H1 (cell line): ENCODE measurements at regions not wholly inside any gene's neighbourhood (a gene's known extent, or its start where the extent isn't known, plus 50 kb on each side); places are given as distances from the start of the nearest gene placed in this dataset.

Experiments used
- CTCF ChIA-PET: fragments of 300-600 bp; sonication (Branson Sonifier 250); formaldehyde crosslinking; loops from one replicate; lab custom pipeline; 2021; ENCODE audit not compliant: partially characterized antibody; lab: Charles Lee
- POLR2A ChIA-PET: fragments of 300-600 bp; sonication (Branson Sonifier 250); formaldehyde crosslinking; loops from one replicate; lab custom pipeline; 2021; ENCODE audit warnings: inconsistent platforms; ENCODE audit not compliant: partially characterized antibody; lab: Charles Lee
- DNase-seq, 2 experiments: peaks; one replicate each; pipeline versions ENCODE4 v3.0.0 to v3.0.0-alpha.2; 2010 to 2022; ENCODE audit warnings: low spot score in 2 of 2, low read depth in 1 of 2, mixed read lengths in 1 of 2
- FAIRE-seq: peaks from 2 replicates; lab custom pipeline; 2011; peaks lifted over from hg19 to GRCh38; lab: Jason Lieb, UNC
- H2AFZ ChIP-seq: 2 replicates; pipeline ENCODE4 v1.8.1; 2012; ENCODE audit warnings: low read length, inconsistent platforms
- H2AK5ac ChIP-seq: 2 replicates; pipeline ENCODE4 v1.6.1; 2013; ENCODE audit warnings: low read depth, low read length
- H2BK120ac ChIP-seq: replicated peaks from 2 replicates; pipeline ENCODE3; 2013; ENCODE audit warnings: low read depth, low read length, inconsistent platforms
- H2BK12ac ChIP-seq: 2 replicates; pipeline ENCODE4 v1.6.1; 2013; ENCODE audit warnings: low read depth, low read length
- H2BK15ac ChIP-seq: 2 replicates; pipeline ENCODE4 v1.6.1; 2013; ENCODE audit warnings: low read length
- H2BK20ac ChIP-seq: 2 replicates; pipeline ENCODE4 v1.6.1; 2013; ENCODE audit warnings: low read length
- H2BK5ac ChIP-seq: 2 replicates; pipeline ENCODE4 v1.6.1; 2013; ENCODE audit warnings: low read depth, low read length
- H3K14ac ChIP-seq: 2 replicates; pipeline ENCODE4 v1.6.1; 2013; ENCODE audit warnings: inconsistent platforms; ENCODE audit not compliant: insufficient read length
- H3K18ac ChIP-seq: 2 replicates; pipeline ENCODE4 v1.6.1; 2013; ENCODE audit warnings: low read length; ENCODE audit errors: extremely low read depth
- H3K23ac ChIP-seq: 2 replicates; pipeline ENCODE4 v1.6.1; 2013; ENCODE audit warnings: inconsistent platforms; ENCODE audit not compliant: insufficient read length
- H3K23me2 ChIP-seq: 2 replicates; pipeline ENCODE4 v1.6.1; 2013; ENCODE audit warnings: low read depth, low read length
- H3K27ac ChIP-seq: 2 replicates; pipeline ENCODE4 v1.6.1; 2011; ENCODE audit warnings: low read depth, low read length, inconsistent platforms
- H3K27me3 ChIP-seq, 4 experiments: replicated peaks in 1 of 4; 1 replicate in 1 of 4; 2 replicates in 3 of 4; pipeline versions ENCODE4 v1.6.1 to v1.8.1; 2011 to 2013; ENCODE audit warnings: low read length in 3 of 4, mild to moderate bottlenecking in 3 of 4, inconsistent platforms in 2 of 4, mixed read lengths in 2 of 4, moderate library complexity in 1 of 4; ENCODE audit not compliant: control insufficient read depth in 3 of 4, insufficient read depth in 3 of 4; ENCODE audit errors: extremely low read depth in 1 of 4
- H3K36me3 ChIP-seq, 4 experiments: 2 replicates each; pipeline versions ENCODE4 v1.6.1 to v1.8.1; 2011 to 2013; ENCODE audit warnings: mild to moderate bottlenecking in 4 of 4, low read length in 3 of 4, moderate library complexity in 2 of 4, control low read depth in 1 of 4, inconsistent platforms in 1 of 4; ENCODE audit not compliant: insufficient read depth in 4 of 4, control insufficient read depth in 2 of 4
- H3K4ac ChIP-seq: replicated peaks from 2 replicates; pipeline ENCODE3; 2013; ENCODE audit warnings: low read length, low read depth, mixed read lengths, inconsistent platforms; ENCODE audit not compliant: insufficient read length
- H3K4me1 ChIP-seq, 4 experiments: replicated peaks in 1 of 4; 1 replicate in 1 of 4; 2 replicates in 3 of 4; pipeline versions ENCODE4 v1.6.1 to v1.8.1; 2011 to 2013; ENCODE audit warnings: low read length in 3 of 4, inconsistent platforms in 2 of 4, mixed read lengths in 1 of 4; ENCODE audit not compliant: insufficient read depth in 4 of 4, control insufficient read depth in 3 of 4
- H3K4me2 ChIP-seq, 2 experiments: 2 replicates each; pipeline versions ENCODE4 v1.6.1 to v1.8.1; 2011 to 2013; ENCODE audit warnings: low read depth in 2 of 2, low read length in 2 of 2, control low read depth in 1 of 2, inconsistent platforms in 1 of 2, mild to moderate bottlenecking in 1 of 2; ENCODE audit not compliant: insufficient read depth in 1 of 2
- H3K4me3 ChIP-seq, 4 experiments: fragments of 200-600, 300-600 bp in 1 of 4; sonication (generic), shearing (Covaris generic), sonication (Bioruptor Twin) in 1 of 4; 2 replicates each; pipeline versions ENCODE4 v1.5.1 to v1.8.1; 2011 to 2016; ENCODE audit warnings: low read length in 4 of 4, low read depth in 3 of 4, control low read depth in 2 of 4, inconsistent platforms in 2 of 4, mild to moderate bottlenecking in 2 of 4, mixed read lengths in 1 of 4, moderate library complexity in 1 of 4; ENCODE audit not compliant: insufficient read depth in 2 of 4; ENCODE audit errors: extremely low read depth in 1 of 4
- H3K56ac ChIP-seq: replicated peaks from 2 replicates; pipeline ENCODE3; 2013; ENCODE audit warnings: low read depth, mild to moderate bottlenecking, mixed read lengths, low read length, inconsistent platforms; ENCODE audit not compliant: insufficient read length
- H3K79me1 ChIP-seq: 2 replicates; pipeline ENCODE4 v1.6.1; 2013; ENCODE audit warnings: low read depth, low read length, control low read depth
- H3K79me2 ChIP-seq, 2 experiments: 2 replicates each; pipeline versions ENCODE4 v1.6.1 to v1.8.1; 2012 to 2013; ENCODE audit warnings: low read length in 2 of 2, mild to moderate bottlenecking in 2 of 2, inconsistent platforms in 1 of 2; ENCODE audit not compliant: insufficient read depth in 2 of 2, control insufficient read depth in 1 of 2
- H3K9ac ChIP-seq, 4 experiments: replicated peaks in 1 of 4; 1 replicate in 1 of 4; 2 replicates in 3 of 4; pipeline versions ENCODE4 v1.6.1 to v1.8.1; 2011 to 2013; ENCODE audit warnings: low read depth in 3 of 4, low read length in 3 of 4, control low read depth in 2 of 4, mild to moderate bottlenecking in 2 of 4, moderate library complexity in 2 of 4, inconsistent platforms in 1 of 4; ENCODE audit errors: extremely low read depth in 1 of 4
- H3K9me3 ChIP-seq, 2 experiments: 2 replicates each; pipeline versions ENCODE4 v1.6.1 to v1.8.1; 2012 to 2013; ENCODE audit warnings: mild to moderate bottlenecking in 2 of 2, moderate library complexity in 2 of 2, control low read depth in 1 of 2, inconsistent platforms in 1 of 2, low read depth in 1 of 2, low read length in 1 of 2, mixed read lengths in 1 of 2; ENCODE audit not compliant: insufficient read depth in 2 of 2
- H4K20me1 ChIP-seq, 2 experiments: replicated peaks in 1 of 2; 2 replicates each; pipeline versions ENCODE3 to v1.8.1; 2011 to 2013; ENCODE audit warnings: inconsistent platforms in 2 of 2, low read length in 2 of 2, mild to moderate bottlenecking in 1 of 2; ENCODE audit not compliant: insufficient read depth in 2 of 2, control insufficient read depth in 1 of 2
- H4K5ac ChIP-seq: 2 replicates; pipeline ENCODE4 v1.6.1; 2013; ENCODE audit warnings: low read length, low read depth, mixed read lengths, inconsistent platforms; ENCODE audit not compliant: insufficient read length
- H4K8ac ChIP-seq: 2 replicates; pipeline ENCODE4 v1.8.0; 2013; ENCODE audit warnings: mild to moderate bottlenecking, moderate library complexity, low read length, inconsistent platforms; ENCODE audit not compliant: insufficient read depth; ENCODE audit errors: extremely low read depth
- H4K91ac ChIP-seq: replicated peaks from 2 replicates; pipeline ENCODE3; 2013; ENCODE audit warnings: low read length, mixed read lengths, inconsistent platforms; ENCODE audit not compliant: insufficient read length
- BCL11A ChIP-seq, 2 experiments: IDR thresholded peaks; one replicate each; pipeline ENCODE4 v1.6.1; 2011; ENCODE audit warnings: low read depth in 2 of 2, low read length in 2 of 2, mild to moderate bottlenecking in 2 of 2
- JUN ChIP-seq: IDR thresholded peaks from 2 replicates; pipeline ENCODE4 v1.6.1; 2011; ENCODE audit warnings: low read depth, mild to moderate bottlenecking, improper control_type of control experiment, low read length
- SAP30 ChIP-seq: fragments of 300-600 bp; sonication (generic); IDR thresholded peaks from 2 replicates; pipeline ENCODE4 v1.7.1; 2012; ENCODE audit warnings: low read length, moderate library complexity, mild to moderate bottlenecking, inconsistent platforms; ENCODE audit not compliant: insufficient read depth, insufficient replicate concordance
- TCF12 ChIP-seq: IDR thresholded peaks from 2 replicates; pipeline ENCODE4 v1.6.1; 2011; ENCODE audit warnings: low read depth, mild to moderate bottlenecking, low read length
- WGBS, 2 experiments: shearing (Covaris generic) in 1 of 2; methylation state at CpG; one replicate each; pipeline versions ENCODE4 v1.1.6 to v1.1.7; 2013 to 2015; ENCODE audit warnings: low lambda C conversion rate in 2 of 2, mixed read lengths in 2 of 2, inconsistent platforms in 1 of 2, low coverage in 1 of 2, missing lambda C conversion rate in 1 of 2; ENCODE audit not compliant: insufficient replicate concordance in 2 of 2, insufficient coverage in 1 of 2, insufficient read length in 1 of 2; ENCODE audit errors: extremely low coverage in 1 of 2, missing lambda C conversion rate in 1 of 2; 5-methylcytosine and 5-hydroxymethylcytosine counted together

GRCh38 chr2:62631160-62632085, 74.1 kb upstream of the EHBP1 start:
- Histone ChIP-seq H3K79me1 (no peaks in the 10 kb centered on the region), H4K91ac (no peak overlapping the region), H3K23ac (no peak overlapping the region), H3K14ac (no peak overlapping the region), H4K20me1 (no peaks in the 10 kb centered on the region), H3K4me2 (no peak overlapping the region), H3K27ac (no peak overlapping the region), H3K18ac (no peak overlapping the region), H3K27me3 (no peaks in the 10 kb centered on the region), H2BK12ac (no peak overlapping the region), H2BK15ac (no peak overlapping the region), H3K23me2 (no peaks in the 10 kb centered on the region; the same call in 1 of the 2 replicates), H3K36me3 (no peaks in the 10 kb centered on the region; a peak in 1 of 8 replicates), H4K8ac (no peak overlapping the region), H3K9me3 (peaks cover 4 to 17% of the 10 kb centered on the region in 2 experiments; a peak in 2 of 4 replicates), H3K9ac (no peak overlapping the region), H2AK5ac (no peak overlapping the region), H2BK5ac (no peak overlapping the region), H4K5ac (no peak overlapping the region), H2BK20ac (no peak overlapping the region), H2BK120ac (no peak overlapping the region), H3K56ac (no peak overlapping the region), H3K4ac (no peak overlapping the region), H3K4me3 (no peak overlapping the region), H2AFZ (no peak overlapping the region), H3K79me2 (no peaks in the 10 kb centered on the region), H3K4me1 (peaks cover 0 to 5% (median 0%) of the 10 kb centered on the region in 4 experiments; a peak in 1 of 7 replicates)
- DNase-seq (no peak), FAIRE-seq (no peak)
- no peak for TF ChIP-seq BCL11A (IDR thresholded peaks at IDR 0.05; ENCODE audit: low read depth in 2 of 2, low read length in 2 of 2)
- TF ChIP-seq SAP30: no peak
- TF ChIP-seq JUN: no peak
- TF ChIP-seq TCF12: no peak
- ChIA-PET POLR2A (no interaction called here), CTCF (interaction anchor here (0.6 kb wide), 1 partner anchor 150 kb away, joined by 4 read pairs; no protein-coding TSS in a partner anchor)
- WGBS, 2 experiments: 82% methylated on average over 4 of the region's 5 CpGs; no CpG with 5 or more reads in 1 of the 2 experiments
